Stimulated activated CD8-positive, alpha-beta memory T cell treated with anti-CD3 and anti-CD28 coated beads, Interleukin-15, amount 100 ng/mL, for 48 hours (primary cell): ENCODE measurements at regions not wholly inside any gene's neighbourhood (a gene's known extent, or its start where the extent isn't known, plus 50 kb on each side); places are given as distances from the start of the nearest gene placed in this dataset.
"Not testable (repeated sequence)": the region's sequence is repeated elsewhere in the genome, so short reads cannot be mapped to it uniquely, and the experiment has no call there.

ENCODE experiments used
- DNase-seq, 2 donors: peaks; one replicate each; pipeline ENCODE4 v3.0.0-alpha.2; 2020; ENCODE audit warnings: low read depth in 2 of 2

DNA sequence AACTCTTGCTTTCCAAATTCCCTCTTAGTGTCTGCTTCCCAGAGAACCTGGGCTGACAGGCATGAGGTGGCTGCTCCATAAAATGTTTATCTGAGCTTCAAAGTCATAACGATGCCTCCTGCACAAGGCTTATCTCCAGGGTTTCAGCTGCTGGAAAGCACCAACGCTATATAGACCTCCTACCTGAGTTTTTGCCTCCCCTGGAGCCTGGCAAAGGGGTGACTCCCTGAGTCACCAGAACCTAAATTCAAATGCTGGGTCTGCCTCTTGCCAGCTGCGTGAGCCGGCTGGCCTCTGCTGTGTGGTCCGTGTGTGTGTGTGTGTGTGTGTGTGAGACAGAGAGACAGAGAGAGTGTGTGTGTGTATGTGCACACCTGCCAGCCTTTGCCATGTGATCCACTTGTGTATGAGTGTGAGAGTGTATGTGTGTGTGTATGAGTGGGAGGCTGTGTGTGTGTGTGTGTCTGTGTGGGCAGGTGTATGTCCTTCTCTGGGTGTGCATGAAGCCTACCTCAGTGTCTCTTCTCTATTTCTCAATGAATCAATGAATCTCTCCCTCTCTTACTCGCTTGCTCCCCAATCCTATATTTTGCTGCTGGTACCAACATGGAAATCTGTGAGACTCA lies 714.9 kb downstream of the MATN1 start:
- DNase-seq, result no peak

DNA sequence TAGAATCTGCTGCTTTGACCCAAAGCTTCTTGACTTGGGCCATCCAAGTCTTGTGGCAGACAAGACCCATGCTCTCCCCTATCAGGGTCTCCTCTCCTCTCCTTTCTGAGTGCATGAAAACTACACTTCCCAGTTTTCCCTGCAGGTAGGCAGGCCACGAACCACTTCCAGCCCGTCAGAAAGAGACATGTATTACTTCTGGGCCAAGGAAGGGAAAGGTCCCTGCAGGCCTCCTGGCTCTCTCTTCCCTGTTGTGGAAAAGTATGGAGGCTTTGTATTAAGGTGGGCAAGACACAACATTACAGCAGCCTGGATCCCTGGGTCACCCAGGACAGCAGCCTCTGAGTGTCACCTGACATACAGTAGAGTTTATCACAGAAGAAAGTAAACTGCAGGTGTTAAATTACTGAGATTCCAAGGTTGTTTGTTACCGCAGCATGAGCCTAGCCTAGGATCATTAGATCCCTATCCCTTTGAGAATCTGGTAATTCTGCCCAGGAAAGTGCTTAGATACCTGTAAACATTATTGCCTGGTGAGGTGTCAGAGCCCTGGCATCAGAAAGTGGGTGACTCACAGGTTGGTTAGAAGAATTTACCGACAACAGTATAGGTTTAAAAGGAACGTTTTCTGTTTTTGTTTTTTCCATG lies 717.3 kb downstream of the MATN1 start:
- DNase-seq, result no peak

DNA sequence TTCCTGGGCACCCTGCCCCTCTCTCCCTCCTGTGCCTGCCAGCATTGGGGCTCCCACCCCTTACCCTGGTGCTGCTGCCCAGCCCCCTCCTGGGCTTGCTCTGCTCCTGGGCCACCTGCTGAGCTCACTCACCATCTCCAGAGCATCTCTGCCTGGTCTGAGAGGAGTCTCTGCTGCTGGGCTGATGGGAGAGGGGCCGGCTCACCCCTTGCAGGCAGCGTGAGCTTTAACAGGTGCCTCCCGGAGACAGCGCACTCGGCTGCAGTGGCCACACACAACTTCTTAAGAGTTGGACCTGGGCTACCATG lies 721.7 kb downstream of the MATN1 start:
- no peak for DNase-seq

DNA sequence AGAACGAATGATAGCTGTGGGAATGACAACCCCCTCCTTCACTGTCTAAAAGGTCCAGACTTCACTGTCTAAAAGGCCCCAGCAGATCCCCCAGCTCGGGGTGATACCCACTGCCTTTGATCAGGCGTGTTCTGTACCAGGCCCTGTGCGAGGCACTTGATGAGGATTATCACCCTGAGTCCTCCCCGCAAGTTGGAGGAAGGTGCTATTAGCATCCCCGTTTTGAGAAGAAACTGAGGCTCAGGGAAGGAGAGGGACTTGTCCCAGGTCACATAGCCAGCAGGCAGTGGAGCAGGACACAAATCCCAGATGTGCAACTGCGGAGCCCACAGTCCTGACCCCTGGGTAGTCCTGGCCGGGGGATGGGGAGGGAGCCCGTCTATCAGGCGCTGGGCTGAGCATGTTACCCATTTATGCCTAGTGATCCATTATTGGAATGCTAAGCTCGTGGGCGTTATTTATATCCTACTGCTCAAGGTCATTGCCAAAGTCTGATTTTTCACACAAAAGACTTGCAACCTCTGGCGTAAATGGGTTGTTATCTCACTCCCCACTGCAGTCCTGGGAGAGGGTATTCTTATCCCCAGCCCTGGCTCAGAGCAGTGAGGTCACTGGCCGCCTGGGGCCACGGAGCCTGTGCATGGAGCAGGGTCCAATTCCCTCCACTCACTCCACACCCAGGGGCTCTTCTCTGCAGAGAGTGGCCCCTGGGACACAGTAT lies 722.2 kb downstream of the MATN1 start:
- no peak for DNase-seq

DNA sequence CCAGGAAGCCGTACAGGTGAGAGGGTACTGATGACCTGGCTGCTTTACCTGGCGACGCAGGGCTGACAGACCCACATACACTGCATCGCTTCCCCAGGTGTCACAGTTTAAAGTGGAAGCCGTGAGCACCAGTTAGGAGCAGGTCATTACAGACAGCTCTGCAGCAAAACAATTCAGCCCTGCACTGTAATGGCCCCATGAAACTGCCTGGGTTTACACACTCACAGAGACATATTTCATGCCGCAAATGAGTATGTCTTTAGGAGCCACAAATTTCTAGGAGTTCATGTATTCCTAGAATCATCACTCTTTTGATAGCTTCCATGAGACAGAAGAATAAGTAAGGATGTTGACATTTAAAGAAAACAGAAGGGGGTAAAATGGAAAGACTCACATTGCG lies 723.1 kb downstream of the MATN1 start:
- no peak for DNase-seq

DNA sequence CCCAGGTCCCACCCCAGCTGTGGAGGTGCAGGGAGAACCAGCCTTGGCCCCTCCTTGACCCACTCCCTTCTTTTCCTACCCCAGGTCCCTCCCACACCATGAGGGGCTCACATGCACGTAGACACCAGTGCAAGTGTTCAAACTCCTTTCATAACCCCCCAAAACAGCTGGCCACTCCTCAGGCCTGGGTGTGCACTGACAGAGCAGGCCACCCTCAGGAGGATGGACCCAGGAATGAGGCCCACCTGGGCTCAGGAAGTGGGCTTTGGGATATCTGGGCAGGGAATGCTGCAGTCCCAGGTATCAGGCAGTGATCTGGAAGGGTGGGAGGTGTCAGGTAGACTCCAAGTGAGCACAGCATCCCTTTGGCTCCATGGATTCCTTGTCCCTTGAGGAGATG lies 723.8 kb downstream of the MATN1 start:
- DNase-seq, result no peak

DNA sequence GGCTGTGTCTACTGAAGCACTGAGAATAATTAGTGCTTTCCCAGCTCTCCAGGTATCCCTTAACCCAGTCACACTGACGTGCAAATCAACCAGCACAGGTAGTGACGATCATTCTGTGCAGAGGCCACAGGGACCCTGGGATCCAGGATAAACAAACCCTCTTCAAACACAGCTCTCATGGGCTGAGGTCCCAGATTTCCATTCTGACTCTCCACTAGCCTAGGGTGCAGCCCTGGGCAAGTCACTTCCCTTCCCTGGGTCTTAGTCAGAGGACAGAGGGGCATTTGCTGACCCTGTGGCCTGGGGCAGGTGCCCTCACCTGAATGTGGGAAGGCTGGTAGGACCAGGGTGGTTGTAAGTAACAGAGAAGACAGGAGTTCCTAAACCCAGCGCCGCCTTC lies 724.7 kb downstream of the MATN1 start:
- DNase-seq, result no peak

DNA sequence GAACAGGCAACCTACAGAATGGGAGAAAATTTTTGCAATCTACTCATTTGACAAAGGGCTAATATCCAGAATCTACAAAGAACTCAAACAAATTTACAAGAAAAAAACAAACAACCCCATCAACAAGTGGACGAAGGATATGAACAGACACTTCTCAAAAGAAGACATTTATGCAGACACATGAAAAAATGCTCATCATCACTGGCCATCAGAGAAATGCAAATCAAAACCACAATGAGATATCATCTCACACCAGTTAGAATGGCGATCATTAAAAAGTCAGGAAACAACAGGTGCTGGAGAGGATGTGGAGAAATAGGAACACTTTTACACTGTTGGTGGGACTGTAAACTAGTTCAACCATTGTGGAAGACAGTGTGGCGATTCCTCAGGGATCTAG lies 725.6 kb downstream of the MATN1 start:
- DNase-seq, result not testable (repeated sequence)

DNA sequence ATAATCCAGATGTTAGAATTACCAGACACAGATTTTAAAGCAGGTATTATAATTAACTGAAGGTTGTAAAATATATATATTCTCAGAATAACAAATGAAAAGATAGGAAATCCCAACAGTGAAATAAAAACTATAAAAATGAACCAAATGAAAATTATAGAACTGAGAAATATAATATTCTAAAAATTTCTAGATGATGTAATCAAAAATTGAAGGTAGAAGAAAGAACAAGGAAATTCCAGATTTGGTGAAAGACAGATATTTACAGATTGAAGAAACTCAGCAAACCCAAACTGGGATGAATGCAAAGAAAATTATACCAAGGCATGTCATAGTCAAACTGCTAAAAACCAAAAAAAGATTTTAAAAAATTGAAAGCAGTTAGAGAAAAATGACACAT lies 729.4 kb downstream of the MATN1 start:
- DNase-seq, result no peak

DNA sequence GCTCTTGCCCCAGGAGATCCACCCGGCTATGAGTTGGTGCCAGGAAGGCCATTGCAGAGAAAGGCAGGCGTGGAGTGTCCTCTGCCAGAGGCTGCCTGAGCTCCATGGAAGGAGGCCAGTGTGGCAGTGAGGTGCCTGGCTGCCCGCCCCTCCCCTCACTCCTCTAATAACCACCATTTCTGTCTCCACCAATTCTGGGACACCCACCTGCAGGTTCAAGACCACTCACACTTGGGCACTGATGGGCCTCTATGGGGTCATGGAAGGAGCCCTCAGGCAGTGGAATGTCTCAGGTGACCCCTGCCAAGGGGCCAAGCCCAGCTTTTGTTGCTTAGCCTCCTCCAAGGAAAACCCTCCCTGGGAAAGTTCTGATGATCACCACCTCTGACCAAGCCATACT lies 731.6 kb downstream of the MATN1 start:
- DNase-seq, result no peak

DNA sequence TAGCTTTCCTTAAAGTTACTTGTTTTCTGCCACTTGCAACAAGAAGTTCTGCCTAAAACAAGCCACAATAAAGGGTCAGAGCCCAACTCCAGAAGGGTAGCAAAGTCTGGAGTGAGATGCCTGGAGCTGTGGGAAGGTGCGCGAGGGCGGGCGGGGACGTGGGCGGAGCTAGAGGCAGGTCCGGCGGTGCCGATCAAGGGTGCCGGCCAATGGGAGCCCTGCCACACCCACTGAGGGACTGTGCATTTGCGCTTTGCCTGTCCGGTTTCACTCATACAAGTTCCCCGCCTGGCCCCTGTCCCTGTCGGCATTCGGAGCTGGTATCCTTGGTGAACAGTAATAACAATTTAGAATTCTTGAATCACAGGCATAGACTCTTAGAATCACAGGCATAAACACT lies 732.4 kb downstream of the MATN1 start:
- DNase-seq, result no peak

DNA sequence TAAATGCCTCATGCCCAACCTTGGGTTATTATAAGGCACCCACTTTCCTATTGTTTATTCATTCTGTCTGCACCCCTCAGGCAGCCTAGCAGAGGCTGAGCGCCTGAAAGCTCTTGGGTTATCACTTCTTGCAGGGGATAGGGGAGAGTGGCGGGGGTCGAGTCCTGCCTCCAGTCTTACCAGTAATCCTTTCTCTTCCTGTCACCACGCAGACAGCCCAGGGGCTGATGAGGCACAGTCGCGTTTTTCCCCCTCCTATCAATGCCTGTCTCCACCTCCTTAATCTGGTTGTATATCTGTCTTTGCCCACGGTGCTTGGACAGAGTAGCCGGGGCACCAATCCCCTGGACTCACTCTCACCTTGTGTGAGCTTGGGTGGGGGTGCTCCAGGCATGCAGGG lies 733.1 kb downstream of the MATN1 start:
- no peak for DNase-seq

DNA sequence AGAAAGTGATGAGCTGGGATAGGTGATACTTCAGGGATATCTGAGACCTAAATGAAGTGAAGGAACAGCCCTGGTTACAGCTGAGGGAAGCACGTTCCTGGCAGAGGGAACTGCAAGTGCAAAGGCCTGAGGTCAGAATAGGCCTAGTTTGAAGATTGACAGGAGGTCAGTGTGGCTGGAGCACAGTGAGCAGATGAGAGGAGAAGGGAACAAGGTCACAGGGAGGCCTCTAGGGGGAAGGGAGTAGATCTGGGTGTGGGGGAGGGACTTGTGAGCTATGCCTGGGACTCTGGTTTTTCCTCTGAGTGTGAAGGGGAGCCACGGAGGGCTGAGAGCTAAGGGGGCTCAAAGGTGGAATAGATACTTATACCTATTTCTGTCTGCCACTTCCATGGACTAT lies 736.4 kb downstream of the MATN1 start:
- no peak for DNase-seq

DNA sequence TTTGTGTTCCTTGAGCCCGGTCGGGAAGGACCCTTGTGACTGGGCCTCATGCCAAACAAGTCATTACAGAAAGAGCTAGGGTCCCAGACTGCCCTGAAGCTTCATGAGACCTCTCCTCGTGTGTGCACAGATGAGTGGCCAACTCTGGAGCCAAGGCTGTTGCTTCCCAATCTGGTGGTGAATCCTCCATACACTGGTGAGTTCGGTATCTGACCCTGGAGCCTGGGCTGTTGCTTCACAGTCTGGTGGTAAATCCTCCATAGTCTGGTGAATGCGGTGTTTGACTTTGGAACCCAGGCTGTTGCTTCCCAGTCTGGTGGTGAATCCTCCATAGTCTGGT lies 737.8 kb downstream of the MATN1 start:
- DNase-seq, result no peak

DNA sequence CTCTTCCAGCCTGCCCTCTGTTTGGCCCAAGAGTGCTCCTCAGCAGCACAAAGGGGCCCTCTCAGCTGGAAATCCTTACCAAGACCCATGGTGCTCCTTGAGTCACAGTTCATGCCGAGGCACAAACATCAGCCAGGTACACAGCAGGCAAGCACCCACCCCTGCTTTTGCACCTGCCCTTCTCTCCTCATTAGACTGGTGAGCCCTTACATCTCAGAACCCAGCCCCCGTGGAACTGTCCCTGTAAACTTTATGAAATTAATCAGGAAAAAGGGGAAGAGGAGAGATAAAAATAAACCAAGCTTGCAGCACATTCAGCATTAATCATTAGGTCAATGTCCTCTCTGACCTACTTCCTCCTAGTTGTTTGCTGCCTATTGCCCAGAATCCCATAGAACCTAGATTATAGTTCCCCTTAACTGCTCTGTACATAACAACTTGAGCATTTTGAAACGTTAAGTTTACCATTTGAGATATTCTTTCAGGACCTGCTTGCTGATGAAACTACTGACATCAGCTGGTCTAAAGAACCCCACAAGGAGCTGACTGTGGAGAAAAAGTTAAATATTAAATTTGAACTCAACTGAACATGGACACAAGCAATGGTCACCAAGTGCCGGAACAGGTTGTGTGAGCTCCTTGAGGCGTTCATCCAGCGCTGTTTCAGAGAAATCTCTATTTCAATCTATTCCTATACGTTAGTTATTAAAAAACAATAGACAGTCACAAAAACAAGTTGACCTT lies 738.4 kb downstream of the MATN1 start:
- no peak for DNase-seq

DNA sequence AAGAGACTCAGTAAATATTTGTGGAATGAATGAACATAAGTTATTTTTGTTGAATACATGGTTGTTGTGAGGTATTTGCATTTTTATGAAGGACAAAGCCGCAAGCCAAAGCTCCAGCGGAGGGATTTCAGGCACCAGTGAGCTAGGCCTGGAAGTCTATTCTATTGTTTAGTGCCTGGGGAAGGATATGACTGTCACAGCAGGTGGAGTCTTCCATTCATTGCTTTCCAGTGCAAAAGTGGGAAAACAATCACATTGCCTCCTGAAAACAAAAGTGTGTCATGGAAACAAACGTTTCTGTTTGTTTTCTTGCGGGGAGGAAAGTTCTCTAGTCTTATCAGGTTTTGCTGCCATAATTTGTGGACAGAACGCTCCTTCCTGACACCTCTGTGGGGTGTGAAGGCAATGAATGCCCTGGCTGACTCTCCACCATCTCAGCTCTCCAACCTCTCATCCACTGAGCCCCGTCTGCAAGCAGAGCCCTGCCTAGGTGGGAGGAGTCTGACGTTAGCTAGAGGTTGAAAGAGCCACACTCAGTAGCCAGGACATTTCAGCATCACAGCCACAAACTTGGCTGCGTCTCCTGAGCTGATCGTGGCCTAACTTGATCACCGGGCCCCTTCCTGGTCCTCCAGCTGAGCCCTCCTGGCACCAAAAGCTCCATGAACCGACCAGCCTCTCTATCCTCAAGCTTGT lies 739.1 kb downstream of the MATN1 start:
- no peak for DNase-seq

DNA sequence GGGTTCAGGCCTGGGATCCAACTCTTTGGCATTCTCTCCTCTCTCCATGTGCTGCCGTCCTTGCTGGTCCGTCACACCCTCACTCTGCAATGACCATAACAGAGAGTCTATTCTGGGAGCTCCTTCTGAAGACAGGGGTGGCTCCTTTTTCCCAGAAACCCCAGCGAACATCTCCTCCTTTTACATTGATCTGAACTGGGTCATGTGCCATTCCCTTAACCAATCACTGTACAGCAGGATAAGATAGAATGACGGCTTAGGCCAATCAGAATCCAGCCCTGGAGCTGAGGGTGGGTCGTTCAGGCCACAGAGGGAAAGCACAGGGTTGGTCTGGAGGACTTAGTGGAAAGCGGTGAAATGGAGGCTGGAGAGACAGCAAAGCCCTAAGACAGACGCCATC lies 740.1 kb downstream of the MATN1 start:
- no peak for DNase-seq

DNA sequence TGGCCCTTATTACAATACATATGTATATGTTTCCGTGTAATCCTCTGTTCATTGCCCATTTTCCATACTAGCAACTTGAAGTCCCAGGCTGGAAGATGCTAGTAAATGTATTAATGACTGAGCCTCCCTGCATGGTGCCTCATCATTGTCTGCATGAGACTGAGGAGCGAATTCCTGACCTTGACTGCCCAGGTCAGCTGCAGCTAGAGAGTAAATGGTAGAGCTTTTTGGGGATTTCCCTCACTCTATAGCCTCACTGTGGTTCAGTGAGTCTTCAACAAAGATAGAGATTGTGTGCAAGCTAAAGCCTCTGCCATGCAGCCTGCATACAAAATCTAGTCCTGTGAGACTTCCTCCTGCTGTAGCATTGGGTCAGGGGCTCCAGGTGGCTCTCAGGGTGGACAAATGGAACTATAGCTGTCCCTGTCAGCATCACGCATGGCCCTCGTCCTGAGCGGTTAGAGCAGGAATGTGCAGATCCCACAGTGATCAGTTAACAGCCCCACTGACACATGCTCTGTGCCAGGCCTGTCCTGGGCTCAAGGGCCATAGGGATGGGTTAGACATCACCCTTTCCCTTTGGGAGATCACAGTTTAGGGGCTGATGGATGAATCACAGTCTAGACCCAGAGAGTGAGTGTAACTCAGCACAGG lies 741.7 kb downstream of the MATN1 start:
- no peak for DNase-seq

DNA sequence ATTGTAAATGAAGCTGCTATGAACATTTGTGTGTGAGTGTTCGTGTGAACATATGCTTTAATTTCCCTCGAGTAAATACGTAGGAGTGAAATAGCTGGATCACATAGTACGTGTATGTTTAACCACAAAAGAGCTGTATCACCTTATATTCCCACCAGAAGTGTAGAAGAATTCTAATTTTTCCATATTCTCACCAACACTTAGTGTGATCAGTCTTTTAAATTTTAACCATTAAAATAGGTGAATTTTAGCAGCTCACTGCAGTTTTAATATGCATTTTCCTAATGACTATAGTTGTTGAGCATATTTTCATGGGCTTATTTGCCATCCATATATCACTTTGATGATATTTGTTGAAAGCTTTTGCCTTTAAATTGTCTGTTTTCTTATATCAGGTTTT lies 741.2 kb downstream of the PTPRU start:
- DNase-seq, result no peak

DNA sequence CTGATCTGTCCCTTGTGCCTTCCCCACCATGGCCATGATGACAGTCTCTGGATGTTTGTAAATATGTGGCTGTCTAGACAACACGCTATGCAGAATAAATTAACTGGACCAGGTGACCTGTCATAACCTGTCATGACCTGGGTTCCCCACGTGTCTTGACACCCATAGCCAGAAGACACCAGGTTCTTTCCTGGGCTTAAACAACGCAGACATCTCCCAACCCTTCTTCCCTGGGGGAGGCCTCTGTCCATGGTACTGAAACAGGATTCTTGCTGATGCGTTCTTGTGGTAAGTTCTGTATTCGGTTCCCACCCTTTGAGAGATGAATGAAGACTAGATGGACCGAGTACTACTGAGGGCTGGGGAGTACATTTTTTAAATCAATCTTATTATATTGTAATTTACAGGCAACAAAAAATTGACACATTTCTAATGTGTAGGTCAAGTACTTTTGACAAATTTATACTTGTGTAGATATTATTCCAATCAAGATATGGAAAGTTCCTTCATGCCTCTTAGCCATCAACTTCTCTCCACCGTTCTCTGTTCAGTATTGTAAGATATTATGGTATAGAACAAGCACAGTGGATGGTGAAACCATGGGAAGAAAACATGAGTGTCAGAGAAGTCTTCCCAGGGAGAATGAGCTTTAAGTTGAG lies 738.8 kb downstream of the PTPRU start:
- DNase-seq, result no peak

DNA sequence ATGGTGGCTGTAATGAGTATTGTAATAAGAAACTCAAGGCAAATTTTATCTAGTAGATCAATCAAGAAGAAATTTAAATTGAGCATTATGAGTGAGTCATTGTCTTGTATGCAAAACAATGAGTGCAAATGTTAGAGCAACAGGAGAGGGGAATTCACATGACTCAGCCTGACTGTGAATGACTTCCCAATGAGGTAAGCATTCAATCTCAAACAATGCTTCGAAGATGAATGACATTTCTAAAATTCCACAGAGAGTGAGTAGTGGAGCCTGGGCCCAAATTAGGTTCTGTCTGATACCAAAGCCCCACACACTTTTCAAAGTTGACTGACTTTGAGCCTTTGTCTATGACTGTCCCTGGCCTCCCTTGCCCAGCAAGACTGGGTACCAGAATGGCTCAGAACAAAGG lies 738.0 kb downstream of the PTPRU start:
- DNase-seq, result no peak
